Spleen (tissue), 11 donors: ENCODE measurements at regions not wholly inside any gene's neighbourhood (a gene's known extent, or its start where the extent isn't known, plus 50 kb on each side); places are given as distances from the start of the nearest gene placed in this dataset.

Experiments
- DNase-seq: peaks from one replicate; pipeline ENCODE4 v3.0.0-alpha.2; 2020
- H3K27ac ChIP-seq, 8 donors: fragments of 200-600 bp; sonication (generic) in 7 of 8; 1 replicate in 4 of 8; 2 replicates in 4 of 8; pipeline versions ENCODE4 v1.5.0 to v1.8.0; 2016 to 2021; ENCODE audit warnings: inconsistent platforms in 4 of 8, mild to moderate bottlenecking in 4 of 8, moderate library complexity in 1 of 8
- H3K27me3 ChIP-seq, 7 donors: fragments of 200-600 bp; sonication (generic) in 6 of 7; replicated peaks in 1 of 7; 1 replicate in 4 of 7; 2 replicates in 3 of 7; pipeline versions ENCODE4 v1.5.0 to v1.8.0; 2016 to 2021; ENCODE audit warnings: inconsistent platforms in 3 of 7, mild to moderate bottlenecking in 1 of 7
- H3K36me3 ChIP-seq, 6 donors: fragments of 200-600 bp; sonication (generic) in 5 of 6; 1 replicate in 4 of 6; 2 replicates in 2 of 6; pipeline versions ENCODE4 v1.5.0 to v1.8.0; 2016 to 2021; ENCODE audit warnings: inconsistent platforms in 2 of 6
- H3K4me1 ChIP-seq, 6 donors: fragments of 200-600 bp; sonication (generic) in 5 of 6; 1 replicate in 3 of 6; 2 replicates in 3 of 6; pipeline versions ENCODE4 v1.5.0 to v1.8.0; 2016 to 2021; ENCODE audit warnings: inconsistent platforms in 3 of 6
- H3K4me3 ChIP-seq, 8 donors: fragments of 200-600 bp; sonication (generic) in 7 of 8; 1 replicate in 4 of 8; 2 replicates in 4 of 8; pipeline versions ENCODE4 v1.5.0 to v1.8.0; 2016 to 2021; ENCODE audit warnings: inconsistent platforms in 4 of 8, mild to moderate bottlenecking in 4 of 8, moderate library complexity in 2 of 8
- H3K9me3 ChIP-seq, 8 donors: fragments of 200-600 bp; sonication (generic) in 7 of 8; 1 replicate in 4 of 8; 2 replicates in 4 of 8; pipeline versions ENCODE4 v1.5.0 to v1.8.0; 2016 to 2021; ENCODE audit warnings: inconsistent platforms in 4 of 8
- POLR2A ChIP-seq, 3 donors: fragments of 450-650 bp; IDR thresholded peaks; one replicate each; pipeline ENCODE4 v1.5.1; 2017; ENCODE audit warnings: antibody characterized with exemption in 3 of 3, mild to moderate bottlenecking in 1 of 3
- POLR2AphosphoS5 ChIP-seq, 3 donors: sonication (generic); formaldehyde crosslinking; IDR thresholded peaks; one replicate each; pipeline ENCODE4 v1.5.1; 2017; ENCODE audit warnings: antibody characterized with exemption in 3 of 3
- WGBS, 5 donors: extraction: QIAGEN DNeasy Blood & Tissue Kit in 3 of 5; methylation state at CpG; one replicate each; pipeline versions ENCODE4 v1.1.5 to v1.1.7; 2013 to 2018; 5-methylcytosine and 5-hydroxymethylcytosine counted together
- intact Hi-C: fragments of 100-400 bp; cut with DNase I; formaldehyde crosslinking; loops from one replicate; pipeline ENCODE4 v1.15.0; 2023; ENCODE audit warnings: low total_unique reads
- small RNA-seq, 4 donors: library from RNA; depleted of rRNA; stranded (forward); fragments of <200 nt; gene quantifications; one replicate each; pipeline ENCODE3, GENCODE V24; 2016
- TF ChIP-seq, protein P1 (sequence below), 11 experiments: fragments of 200-600 bp in 7 of 11; fragments of 450-650 bp in 4 of 11; sonication (generic) in 4 of 11; IDR thresholded peaks in 8 of 11; conservative IDR thresholded peaks in 3 of 11; 1 replicate in 7 of 11; 2 replicates in 4 of 11; pipeline versions ENCODE4 v1.4.0 to v1.8.0; 2016 to 2021; ENCODE audit warnings: antibody characterized with exemption in 11 of 11, inconsistent platforms in 4 of 11, mild to moderate bottlenecking in 1 of 11
- donor health status: healthy with polysubstance abuse.
- donor health status: DM: no; HTN: no; CAD: no; lungs with moderate emphysema.
- donor health status: DM: no; HTN: no; CAD: no.
- donor health status: Bipolar disorder and iron deficiency.
- donor health status: healthy.
- donor health status: DM: no; HTN: no; CAD: no.
- donor health status: DM: yes; HTN: yes; CAD: no.

DNA sequence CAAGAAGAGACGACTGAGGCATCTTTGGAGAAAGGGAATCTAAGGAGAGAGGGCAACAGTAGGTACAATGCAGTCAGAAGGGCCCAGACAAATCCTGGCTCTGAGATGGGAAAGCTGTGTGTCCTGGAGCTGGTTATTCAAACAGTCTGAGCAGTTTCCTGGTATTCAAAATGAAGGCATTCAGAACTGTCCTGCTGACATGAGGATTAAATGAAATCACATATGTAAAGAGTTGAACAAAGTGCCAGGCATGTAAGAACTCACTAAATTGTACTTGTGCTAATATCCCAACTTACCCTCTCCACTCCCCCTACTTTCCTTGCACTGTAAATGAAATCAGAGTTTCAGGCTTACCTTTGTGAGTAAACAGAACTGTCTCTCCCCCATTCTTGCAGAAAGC, 60.9 kb upstream of the LDB2 start:
- 80 to 90% (median 88%) methylated on average over 1 of the region's 1 CpG for WGBS, 5 donors
- no peak for DNase-seq
- TF ChIP-seq, protein P1, sequence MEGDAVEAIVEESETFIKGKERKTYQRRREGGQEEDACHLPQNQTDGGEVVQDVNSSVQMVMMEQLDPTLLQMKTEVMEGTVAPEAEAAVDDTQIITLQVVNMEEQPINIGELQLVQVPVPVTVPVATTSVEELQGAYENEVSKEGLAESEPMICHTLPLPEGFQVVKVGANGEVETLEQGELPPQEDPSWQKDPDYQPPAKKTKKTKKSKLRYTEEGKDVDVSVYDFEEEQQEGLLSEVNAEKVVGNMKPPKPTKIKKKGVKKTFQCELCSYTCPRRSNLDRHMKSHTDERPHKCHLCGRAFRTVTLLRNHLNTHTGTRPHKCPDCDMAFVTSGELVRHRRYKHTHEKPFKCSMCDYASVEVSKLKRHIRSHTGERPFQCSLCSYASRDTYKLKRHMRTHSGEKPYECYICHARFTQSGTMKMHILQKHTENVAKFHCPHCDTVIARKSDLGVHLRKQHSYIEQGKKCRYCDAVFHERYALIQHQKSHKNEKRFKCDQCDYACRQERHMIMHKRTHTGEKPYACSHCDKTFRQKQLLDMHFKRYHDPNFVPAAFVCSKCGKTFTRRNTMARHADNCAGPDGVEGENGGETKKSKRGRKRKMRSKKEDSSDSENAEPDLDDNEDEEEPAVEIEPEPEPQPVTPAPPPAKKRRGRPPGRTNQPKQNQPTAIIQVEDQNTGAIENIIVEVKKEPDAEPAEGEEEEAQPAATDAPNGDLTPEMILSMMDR (IDR thresholded peaks at IDR 0.05 in 8 of 11, conservative IDR thresholded peaks at IDR 0.05 in 3 of 11) = no peak
- no peak for TF ChIP-seq POLR2AphosphoS5 (IDR thresholded peaks at IDR 0.05)
- no peak for TF ChIP-seq POLR2A (IDR thresholded peaks at IDR 0.05)
- Histone ChIP-seq H3K36me3 (no peaks in the 10 kb centered on the region), H3K9me3 (peaks cover 0 to 26% (median 16%) of the 10 kb centered on the region in 8 donors), H3K4me3 (no peak overlapping the region), H3K4me1 (no peaks in the 10 kb centered on the region), H3K27ac (no peak overlapping the region), H3K27me3 (no peaks in the 10 kb centered on the region)
- intact Hi-C loops = no loop called here

DNA sequence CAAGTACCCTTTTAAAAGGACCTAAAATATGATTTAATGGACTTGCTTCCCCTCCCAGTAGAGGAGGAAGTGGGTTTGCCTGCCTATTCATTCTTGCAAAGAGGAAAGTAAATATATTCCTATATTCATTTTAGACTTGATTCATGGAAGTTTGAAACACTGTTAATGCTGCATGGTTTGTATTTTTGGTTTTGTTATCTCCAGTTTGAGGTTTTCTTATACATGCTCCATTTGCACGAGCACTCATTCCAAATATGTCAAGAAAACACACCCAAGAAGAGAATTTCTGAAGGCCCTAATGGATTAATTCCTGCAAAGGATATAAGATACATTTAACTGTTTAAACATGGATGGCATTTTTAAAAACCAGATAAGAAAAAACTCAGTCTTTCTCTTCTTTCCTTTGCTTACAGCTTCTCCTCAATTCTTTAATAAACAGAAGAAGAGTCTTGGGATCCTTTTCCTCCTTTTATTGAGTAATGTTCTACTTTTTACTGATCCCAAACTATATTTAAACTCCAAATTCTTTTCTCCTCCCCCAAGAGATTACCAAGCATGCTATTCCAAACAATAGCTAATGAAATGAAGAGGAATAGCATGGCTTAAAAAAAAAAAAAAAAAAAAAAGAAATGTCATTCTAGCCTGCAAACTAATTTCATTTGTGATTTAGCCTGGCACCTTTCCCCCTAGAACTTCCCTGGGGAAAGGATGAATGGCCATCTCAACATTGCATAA, 54.6 kb upstream of the LDB2 start:
- TF ChIP-seq, protein P1 (IDR thresholded peaks at IDR 0.05 in 8 of 11, conservative IDR thresholded peaks at IDR 0.05 in 3 of 11) = no peak
- TF ChIP-seq POLR2AphosphoS5 (IDR thresholded peaks at IDR 0.05) = no peak
- TF ChIP-seq POLR2A (IDR thresholded peaks at IDR 0.05) = no peak
- WGBS, 5 donors = 12 to 35% (median 26%) methylated on average over 1 of the region's 1 CpG
- no peak overlapping the region for H3K4me3 ChIP-seq

DNA sequence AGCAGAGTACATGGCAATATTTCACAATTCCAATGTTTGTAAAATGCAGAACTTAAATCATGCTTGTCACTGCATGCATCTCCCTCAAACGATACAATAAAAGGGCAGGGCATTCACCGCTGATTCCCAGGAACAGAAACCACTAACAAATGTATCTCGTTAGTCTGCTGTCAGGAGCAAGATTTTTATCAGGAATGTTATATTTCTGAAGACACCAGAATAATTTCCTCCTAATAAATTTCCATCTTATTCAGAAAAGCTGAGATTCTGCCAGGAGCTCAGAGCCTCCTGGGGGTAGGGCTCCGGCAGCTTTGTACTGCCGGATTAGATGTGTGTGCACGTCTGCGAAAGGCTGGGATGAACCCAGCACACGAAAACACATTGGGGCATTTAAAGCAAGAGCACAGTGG, 54.0 kb upstream of the LDB2 start:
- H3K27me3 ChIP-seq = peaks cover 0 to 6% (median 0%) of the 10 kb centered on the region in 7 donors
- no peaks in the 10 kb centered on the region for H3K4me1 ChIP-seq
- DNase-seq = no peak
- TF ChIP-seq, protein P1 (IDR thresholded peaks at IDR 0.05 in 8 of 11, conservative IDR thresholded peaks at IDR 0.05 in 3 of 11) = no peak
- intact Hi-C loops = no loop called here
- H3K4me3 ChIP-seq = no peak overlapping the region
- no peak overlapping the region for H3K27ac ChIP-seq
- H3K9me3 ChIP-seq = peaks cover 0 to 26% (median 10%) of the 10 kb centered on the region in 8 donors
- no peaks in the 10 kb centered on the region for H3K36me3 ChIP-seq
- 11 to 36% (median 17%) methylated on average over 8 of the region's 8 CpGs for WGBS, 5 donors

More for the DNA sequence above, 54.6 kb upstream of the LDB2 start:
- peaks cover 0 to 6% (median 0%) of the 10 kb centered on the region in 7 donors for H3K27me3 ChIP-seq
- DNase-seq = no peak
- intact Hi-C loops = no loop called here
- no peaks in the 10 kb centered on the region for H3K36me3 ChIP-seq
- H3K27ac ChIP-seq = no peak overlapping the region
- H3K9me3 ChIP-seq = peaks cover 0 to 26% (median 10%) of the 10 kb centered on the region in 8 donors
- H3K4me1 ChIP-seq = no peaks in the 10 kb centered on the region

Small RNA genes lying in the stretch of these regions (small RNA-seq; reads per million reads assigned to genes)
- gene MTND5P4 (0 reads per million in 4 donors), gene SNORA75B (0 reads per million in 4 donors)
